HCT116 (cell line): ENCODE measurements at regions not wholly inside any gene's neighbourhood (a gene's known extent, or its start where the extent isn't known, plus 50 kb on each side); places are given as distances from the start of the nearest gene placed in this dataset.

Experiments
- ATAC-seq: fragments of 200-7000 bp; cut with Tn5 transposase; 2 replicates; pipeline ENCODE4 v1.9.1; 2020; ENCODE audit warnings: mild to moderate bottlenecking, moderate library complexity
- BruUV-seq: library from RNA; stranded (reverse); fragments of 400-500 nt; replicated peaks from 2 replicates; lab custom pipeline; 2021; lab: Mats Ljungman, UMichigan
- CTCF ChIA-PET: fragments of 300-600 bp; sonication (Branson Sonifier 250); formaldehyde crosslinking; loops from one replicate; lab custom pipeline; 2021; ENCODE audit warnings: antibody characterized with exemption; lab: Charles Lee
- POLR2A ChIA-PET: fragments of 300-600, 350-600 bp; sonication (Branson Sonifier 250); formaldehyde crosslinking; loops from one replicate; lab custom pipeline; 2021; ENCODE audit warnings: antibody characterized with exemption; lab: Charles Lee
- RAD21 ChIA-PET, 2 experiments: fragments of 300-600 bp; sonication (Branson Sonifier 250); formaldehyde crosslinking; loops; one replicate each; lab custom pipeline; 2023; ENCODE audit warnings: low total read pairs in 2 of 2; ENCODE audit not compliant: uncharacterized antibody in 2 of 2, unreplicated experiment in 2 of 2, low non-redundant PET in 1 of 2; lab: Charles Lee
- DNase-seq: peaks from one replicate; pipeline ENCODE4 v3.0.0-alpha.2; 2010; ENCODE audit warnings: low read depth, low spot score
- H2AFZ ChIP-seq: fragments of 200-600 bp; shearing (Covaris generic), sonication (generic); 2 replicates; pipeline ENCODE4 v1.6.1; 2017; ENCODE audit warnings: low read depth, mixed run types, mixed read lengths, antibody characterized with exemption, low read length; ENCODE audit not compliant: poor library complexity, severe bottlenecking
- H3K27ac ChIP-seq: 2 replicates; pipeline ENCODE4 v1.5.1; 2012; ENCODE audit warnings: low read depth, low read length
- H3K27me3 ChIP-seq: fragments of 200-600 bp; sonication (generic); 2 replicates; pipeline ENCODE4 v1.6.1; 2016; ENCODE audit warnings: mixed run types, low read length, mixed read lengths; ENCODE audit not compliant: insufficient read depth
- H3K36me3 ChIP-seq, 2 experiments: fragments of 200-500 bp in 1 of 2; fragments of 200-600 bp in 1 of 2; sonication (Bioruptor generic) in 1 of 2; sonication (generic) in 1 of 2; 2 replicates each; pipeline versions ENCODE4 v1.5.1 to v1.6.1; 2014 to 2016; ENCODE audit warnings: low read length in 2 of 2, inconsistent platforms in 1 of 2, mixed read lengths in 1 of 2, mixed run types in 1 of 2; ENCODE audit not compliant: insufficient read depth in 2 of 2, control insufficient read depth in 1 of 2
- H3K4me1 ChIP-seq, 2 experiments: fragments of 200-600 bp in 1 of 2; sonication (generic) in 1 of 2; 2 replicates each; pipeline versions ENCODE4 v1.5.1 to v1.6.1; 2012 to 2017; ENCODE audit warnings: low read length in 2 of 2, inconsistent platforms in 1 of 2, mild to moderate bottlenecking in 1 of 2, mixed read lengths in 1 of 2, mixed run types in 1 of 2, moderate library complexity in 1 of 2; ENCODE audit not compliant: insufficient read depth in 2 of 2, control insufficient read depth in 1 of 2
- H3K4me2 ChIP-seq: fragments of 200-600 bp; sonication (generic); 2 replicates; pipeline ENCODE4 v1.6.1; 2017; ENCODE audit warnings: mixed run types, low read length, mixed read lengths
- H3K4me3 ChIP-seq, 2 experiments: fragments of 200-600 bp in 1 of 2; sonication (generic) in 1 of 2; replicated peaks in 1 of 2; 2 replicates each; pipeline ENCODE4 v1.5.1; 2011 to 2016; ENCODE audit warnings: low read length in 2 of 2, control low read depth in 1 of 2, low read depth in 1 of 2, mild to moderate bottlenecking in 1 of 2, mixed read lengths in 1 of 2, mixed run types in 1 of 2
- H3K79me2 ChIP-seq: fragments of 200-600 bp; sonication (generic); 2 replicates; pipeline ENCODE4 v1.6.1; 2017; ENCODE audit warnings: mild to moderate bottlenecking, mixed run types, low read length, moderate library complexity, mixed read lengths; ENCODE audit not compliant: insufficient read depth
- H3K9ac ChIP-seq: fragments of 200-600 bp; sonication (generic); 2 replicates; pipeline ENCODE4 v1.6.1; 2016; ENCODE audit warnings: low read length, mixed read lengths
- H3K9me2 ChIP-seq: fragments of 200-600 bp; sonication (generic), shearing (Covaris generic); 2 replicates; pipeline ENCODE4 v1.6.1; 2017; ENCODE audit warnings: mixed run types, mild to moderate bottlenecking, moderate library complexity; ENCODE audit not compliant: insufficient read depth
- H3K9me3 ChIP-seq, 2 experiments: fragments of 200-500 bp in 1 of 2; fragments of 200-600 bp in 1 of 2; sonication (Bioruptor generic) in 1 of 2; sonication (generic) in 1 of 2; 2 replicates each; pipeline ENCODE4 v1.6.1; 2014 to 2017; ENCODE audit warnings: low read length in 2 of 2, mixed read lengths in 2 of 2, inconsistent platforms in 1 of 2, low read depth in 1 of 2, mild to moderate bottlenecking in 1 of 2, mixed run types in 1 of 2, moderate library complexity in 1 of 2; ENCODE audit not compliant: control insufficient read depth in 1 of 2, insufficient read depth in 1 of 2
- H4K20me1 ChIP-seq: fragments of 200-600 bp; sonication (generic), shearing (Covaris generic); 2 replicates; pipeline ENCODE4 v1.6.1; 2017; ENCODE audit warnings: mixed run types, mild to moderate bottlenecking, moderate library complexity; ENCODE audit not compliant: insufficient read depth
- ATF3 ChIP-seq: IDR thresholded peaks from 2 replicates; pipeline ENCODE4 v1.6.1; 2012
- CBX3 ChIP-seq: IDR thresholded peaks from 2 replicates; pipeline ENCODE4 v1.6.1; 2012; ENCODE audit warnings: low read depth
- CEBPB ChIP-seq: IDR thresholded peaks from 2 replicates; pipeline ENCODE4 v1.6.1; 2012; ENCODE audit warnings: low read depth
- CTCF ChIP-seq, 3 experiments: fragments of 200-600 bp in 1 of 3; sonication (generic) in 1 of 3; IDR thresholded peaks in 2 of 3; conservative IDR thresholded peaks in 1 of 3; 2 replicates each; pipeline ENCODE4 v1.5.1; 2012 to 2017; ENCODE audit warnings: low read depth in 2 of 3, low read length in 2 of 3, antibody characterized with exemption in 1 of 3, borderline replicate concordance in 1 of 3, control low read depth in 1 of 3, mild to moderate bottlenecking in 1 of 3, mixed read lengths in 1 of 3, mixed run types in 1 of 3, moderate library complexity in 1 of 3; ENCODE audit not compliant: insufficient read depth in 1 of 3
- EGR1 ChIP-seq: IDR thresholded peaks from 2 replicates; pipeline ENCODE4 v1.6.1; 2012; ENCODE audit warnings: low read depth
- ELF1 ChIP-seq: IDR thresholded peaks from 2 replicates; pipeline ENCODE4 v1.6.1; 2012; ENCODE audit warnings: low read depth, borderline replicate concordance
- EZH2 ChIP-seq: fragments of 200-600 bp; sonication (generic); IDR thresholded peaks from 2 replicates; pipeline ENCODE4 v1.6.1; 2017; ENCODE audit warnings: antibody characterized with exemption, mixed run types
- EZH2phosphoT487 ChIP-seq: fragments of 200-600 bp; IDR thresholded peaks from 2 replicates; pipeline ENCODE4 v1.6.1; 2018; ENCODE audit warnings: antibody characterized with exemption, borderline replicate concordance
- FOSL1 ChIP-seq: IDR thresholded peaks from 2 replicates; pipeline ENCODE4 v1.6.1; 2012; ENCODE audit warnings: low read depth
- JUND ChIP-seq: IDR thresholded peaks from 2 replicates; pipeline ENCODE4 v1.6.1; 2012
- MAX ChIP-seq: IDR thresholded peaks from 2 replicates; pipeline ENCODE4 v1.6.1; 2012
- POLR2AphosphoS5 ChIP-seq: IDR thresholded peaks from 2 replicates; pipeline ENCODE4 v1.6.1; 2011; ENCODE audit warnings: mild to moderate bottlenecking, low read depth, low read length, moderate library complexity
- RAD21 ChIP-seq: IDR thresholded peaks from 2 replicates; pipeline ENCODE4 v1.6.1; 2012; ENCODE audit warnings: low read depth, mild to moderate bottlenecking
- REST ChIP-seq: IDR thresholded peaks from 2 replicates; pipeline ENCODE4 v1.6.1; 2012; ENCODE audit warnings: low read depth
- SP1 ChIP-seq: IDR thresholded peaks from 2 replicates; pipeline ENCODE4 v1.6.1; 2012; ENCODE audit warnings: low read depth
- TCF7L2 ChIP-seq: IDR thresholded peaks from 2 replicates; pipeline ENCODE4 v1.7.0; 2011; ENCODE audit warnings: borderline replicate concordance, inconsistent platforms; ENCODE audit not compliant: insufficient read depth, insufficient read length; ENCODE audit errors: extremely low read depth
- YY1 ChIP-seq: IDR thresholded peaks from 2 replicates; pipeline ENCODE4 v1.6.1; 2011; ENCODE audit warnings: low read length, low read depth, moderate library complexity, mild to moderate bottlenecking; ENCODE audit not compliant: insufficient replicate concordance; ENCODE audit errors: extremely low read depth
- ZBTB33 ChIP-seq: IDR thresholded peaks from 2 replicates; pipeline ENCODE4 v1.6.1; 2011; ENCODE audit warnings: mild to moderate bottlenecking, low read length, moderate library complexity; ENCODE audit not compliant: insufficient replicate concordance; ENCODE audit errors: extremely low read depth
- ZFX ChIP-seq: fragments of 450-650 bp; IDR thresholded peaks from 2 replicates; pipeline ENCODE4 v1.6.1; 2017
- ZNF274 ChIP-seq: fragments of 200-500 bp; sonication (Bioruptor generic); IDR thresholded peaks from 2 replicates; pipeline ENCODE4 v1.6.1; 2014; ENCODE audit warnings: mild to moderate bottlenecking, low read depth, low read length, inconsistent platforms
- intact Hi-C: fragments of 100-400 bp; cut with micrococcal nuclease; formaldehyde crosslinking; loops from 2 replicates; pipeline ENCODE4 v1.10.0; 2022

- DNase-seq (no peak), ATAC-seq (no peak)
- Histone ChIP-seq H2AFZ (no peak overlapping the region), H3K27me3 (peaks cover 24% of the 10 kb centered on the region), H3K36me3 (no peaks in the 10 kb centered on the region), H3K4me3 (no peak overlapping the region), H4K20me1 (no peaks in the 10 kb centered on the region), H3K4me2 (no peak overlapping the region), H3K9me2 (no peaks in the 10 kb centered on the region), H3K9ac (no peak overlapping the region), H3K9me3 (no peaks in the 10 kb centered on the region), H3K27ac (no peak overlapping the region), H3K79me2 (no peaks in the 10 kb centered on the region), H3K4me1 (peaks cover 0 to 4% of the 10 kb centered on the region in 2 experiments; a peak in 1 of 4 replicates)
- BruUV-seq = no TSS peak
- CTCF ChIA-PET = no interaction called here
- RAD21 ChIA-PET = no interaction called here
- TF ChIP-seq SP1 (no peak), POLR2AphosphoS5 (no peak), CTCF (IDR thresholded peaks at IDR 0.05 in 2 of 3, conservative IDR thresholded peaks at IDR 0.05 in 1 of 3; ENCODE audit: borderline replicate concordance in 1 of 3, insufficient read depth in 1 of 3, low read depth in 2 of 3, low read length in 2 of 3) (no peak), CBX3 (no peak), ATF3 (no peak), JUND (no peak), TCF7L2 (no peak), FOSL1 (no peak), REST (no peak), ELF1 (no peak), CEBPB (no peak), YY1 (no peak), EZH2phosphoT487 (no peak), EZH2 (no peak), ZBTB33 (no peak), MAX (no peak), RAD21 (no peak), ZFX (no peak), ZNF274 (no peak), EGR1 (no peak)
- POLR2A ChIA-PET = no interaction called here
- intact Hi-C loops = no loop called here
Measured at GRCh38 chr17:77564278-77564920, 394.1 kb upstream of the TNRC6C start.
